Transverse colon (tissue), 4 donors: ENCODE measurements at regions not wholly inside any gene's neighbourhood (a gene's known extent, or its start where the extent isn't known, plus 50 kb on each side); places are given as distances from the start of the nearest gene placed in this dataset.

ENCODE experiments used
- DNase-seq: peaks from one replicate; pipeline ENCODE4 v3.0.0-alpha.2; 2019
- H3K27ac ChIP-seq, 4 donors: fragments of 200-600 bp; sonication (generic); 2 replicates each; pipeline ENCODE4 v1.5.1; 2016 to 2018; ENCODE audit warnings: inconsistent platforms in 4 of 4
- H3K27me3 ChIP-seq: fragments of 200-600 bp; sonication (generic); 2 replicates; pipeline ENCODE4 v1.5.1; 2017; ENCODE audit warnings: inconsistent platforms
- H3K36me3 ChIP-seq, 4 donors: fragments of 200-600 bp; sonication (generic); 2 replicates each; pipeline ENCODE4 v1.5.1; 2017 to 2019; ENCODE audit warnings: inconsistent platforms in 4 of 4
- H3K4me1 ChIP-seq, 4 donors: fragments of 200-600 bp; sonication (generic); 2 replicates each; pipeline ENCODE4 v1.5.1; 2017 to 2020; ENCODE audit warnings: inconsistent platforms in 4 of 4
- H3K4me3 ChIP-seq, 4 donors: fragments of 200-600 bp; sonication (generic); 1 replicate in 1 of 4; 2 replicates in 3 of 4; pipeline versions ENCODE4 v1.5.1 to v1.6.1; 2017 to 2019; ENCODE audit warnings: inconsistent platforms in 4 of 4
- H3K9me3 ChIP-seq, 2 donors: fragments of 200-600 bp; sonication (generic); 2 replicates each; pipeline ENCODE4 v1.5.1; 2017 to 2019; ENCODE audit warnings: inconsistent platforms in 2 of 2
- EP300 ChIP-seq: sonication (generic); formaldehyde crosslinking; IDR thresholded peaks from one replicate; pipeline ENCODE4 v1.6.1; 2017; ENCODE audit warnings: antibody characterized with exemption, low read depth
- POLR2A ChIP-seq: fragments of 450-650 bp; IDR thresholded peaks from one replicate; pipeline ENCODE4 v1.6.1; 2016; ENCODE audit warnings: antibody characterized with exemption, mild to moderate bottlenecking, moderate library complexity
- POLR2AphosphoS5 ChIP-seq, 3 donors: sonication (generic); formaldehyde crosslinking; IDR thresholded peaks; one replicate each; pipeline ENCODE4 v1.6.1; 2016; ENCODE audit warnings: antibody characterized with exemption in 3 of 3
- WGBS, 2 donors: methylation state at CpG; one replicate each; pipeline ENCODE4 v1.1.5; 2018; ENCODE audit warnings: low coverage in 1 of 2; 5-methylcytosine and 5-hydroxymethylcytosine counted together
- in situ Hi-C, 4 donors: fragments of 200-750 bp; cut with MboI; loops; one replicate each; pipeline versions ENCODE4 v1.15.0 to v1.15.1; 2017; ENCODE audit warnings: low sequenced_read_pairs in 3 of 4, low pct_ligation_motif_present in 1 of 4, low pct_unique_long_range_greater_than_20kb in 1 of 4
- intact Hi-C: fragments of 100-400 bp; cut with DNase I; formaldehyde crosslinking; loops from one replicate; pipeline ENCODE4 v1.15.1; 2023; ENCODE audit warnings: low total_unique reads
- TF ChIP-seq, protein P1 (sequence below), 5 experiments: fragments of 200-600 bp in 3 of 5; fragments of 450-650 bp in 2 of 5; sonication (generic) in 3 of 5; IDR thresholded peaks; 1 replicate in 2 of 5; 2 replicates in 3 of 5; pipeline ENCODE4 v1.5.1; 2016 to 2017; ENCODE audit warnings: antibody characterized with exemption in 5 of 5, inconsistent platforms in 3 of 5, mild to moderate bottlenecking in 2 of 5, moderate library complexity in 1 of 5

DNA sequence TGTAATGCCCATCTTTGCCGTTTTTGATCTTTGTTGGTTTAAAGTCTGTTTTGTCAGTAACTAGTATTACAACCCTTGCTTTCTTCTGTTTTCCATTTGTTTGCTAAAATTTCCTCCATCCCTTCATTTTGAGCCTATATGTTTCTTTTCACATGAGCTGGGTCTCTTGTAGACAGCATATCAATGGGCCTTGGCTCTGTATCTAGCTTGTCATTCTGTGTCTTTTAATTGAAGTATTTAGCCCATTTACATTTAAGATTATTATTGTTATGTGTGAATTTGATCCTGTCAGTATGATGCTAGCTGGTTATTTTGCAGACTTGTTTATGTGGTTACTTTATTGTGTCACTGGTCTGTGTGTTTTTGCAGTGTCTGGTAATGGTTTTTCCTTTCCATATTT, 913.2 kb downstream of the TRHDE start:
- H3K9me3 ChIP-seq: peaks cover 8 to 21% of the 10 kb centered on the region in 2 donors
- no peaks in the 10 kb centered on the region for H3K27me3 ChIP-seq
- 63 to 81% methylated on average over 1 of the region's 1 CpG for WGBS, 2 donors
- no peak for DNase-seq
- H3K4me3 ChIP-seq: no peak overlapping the region
- intact Hi-C loops: no loop called here
- no peaks in the 10 kb centered on the region for H3K4me1 ChIP-seq
- TF ChIP-seq, protein P1, sequence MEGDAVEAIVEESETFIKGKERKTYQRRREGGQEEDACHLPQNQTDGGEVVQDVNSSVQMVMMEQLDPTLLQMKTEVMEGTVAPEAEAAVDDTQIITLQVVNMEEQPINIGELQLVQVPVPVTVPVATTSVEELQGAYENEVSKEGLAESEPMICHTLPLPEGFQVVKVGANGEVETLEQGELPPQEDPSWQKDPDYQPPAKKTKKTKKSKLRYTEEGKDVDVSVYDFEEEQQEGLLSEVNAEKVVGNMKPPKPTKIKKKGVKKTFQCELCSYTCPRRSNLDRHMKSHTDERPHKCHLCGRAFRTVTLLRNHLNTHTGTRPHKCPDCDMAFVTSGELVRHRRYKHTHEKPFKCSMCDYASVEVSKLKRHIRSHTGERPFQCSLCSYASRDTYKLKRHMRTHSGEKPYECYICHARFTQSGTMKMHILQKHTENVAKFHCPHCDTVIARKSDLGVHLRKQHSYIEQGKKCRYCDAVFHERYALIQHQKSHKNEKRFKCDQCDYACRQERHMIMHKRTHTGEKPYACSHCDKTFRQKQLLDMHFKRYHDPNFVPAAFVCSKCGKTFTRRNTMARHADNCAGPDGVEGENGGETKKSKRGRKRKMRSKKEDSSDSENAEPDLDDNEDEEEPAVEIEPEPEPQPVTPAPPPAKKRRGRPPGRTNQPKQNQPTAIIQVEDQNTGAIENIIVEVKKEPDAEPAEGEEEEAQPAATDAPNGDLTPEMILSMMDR (IDR thresholded peaks at IDR 0.05): no peak
- no peak for TF ChIP-seq POLR2AphosphoS5 (IDR thresholded peaks at IDR 0.05)
- no peak for TF ChIP-seq POLR2A
- no peak for TF ChIP-seq EP300
- in situ Hi-C loops: no loop called here
- no peaks in the 10 kb centered on the region for H3K36me3 ChIP-seq
- H3K27ac ChIP-seq: no peak overlapping the region

DNA sequence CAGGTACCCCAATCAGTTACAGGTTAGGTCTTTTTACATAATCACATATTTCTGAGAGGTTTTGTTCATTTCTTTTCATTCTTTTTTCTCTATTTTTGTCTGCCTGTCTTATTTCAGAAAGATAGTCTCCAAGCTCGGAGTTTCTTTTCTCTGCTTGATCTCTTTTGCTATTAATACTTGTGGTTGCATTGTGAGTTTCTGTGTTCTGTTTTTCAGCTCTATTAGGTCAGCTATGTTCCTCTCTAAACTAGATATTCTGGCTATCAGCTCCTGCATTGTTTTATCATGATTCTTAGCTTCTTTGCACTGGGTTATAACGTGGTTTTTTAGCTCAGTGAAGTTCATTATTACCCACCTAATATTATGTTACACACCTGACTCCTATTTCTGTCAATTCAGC, 914.1 kb downstream of the TRHDE start:
- Histone ChIP-seq H3K4me1 (no peaks in the 10 kb centered on the region), H3K4me3 (no peak overlapping the region), H3K9me3 (peaks cover 8 to 21% of the 10 kb centered on the region in 2 donors), H3K27me3 (no peaks in the 10 kb centered on the region), H3K27ac (no peak overlapping the region), H3K36me3 (no peaks in the 10 kb centered on the region)
- intact Hi-C loops (no loop called here), in situ Hi-C loops (no loop called here)
- WGBS, 2 donors: 66 to 72% methylated on average over 2 of the region's 2 CpGs
- no peak for DNase-seq
- no peak for TF ChIP-seq POLR2A
- TF ChIP-seq EP300: no peak
- TF ChIP-seq, protein P1 (IDR thresholded peaks at IDR 0.05): no peak
- no peak for TF ChIP-seq POLR2AphosphoS5 (IDR thresholded peaks at IDR 0.05)

DNA sequence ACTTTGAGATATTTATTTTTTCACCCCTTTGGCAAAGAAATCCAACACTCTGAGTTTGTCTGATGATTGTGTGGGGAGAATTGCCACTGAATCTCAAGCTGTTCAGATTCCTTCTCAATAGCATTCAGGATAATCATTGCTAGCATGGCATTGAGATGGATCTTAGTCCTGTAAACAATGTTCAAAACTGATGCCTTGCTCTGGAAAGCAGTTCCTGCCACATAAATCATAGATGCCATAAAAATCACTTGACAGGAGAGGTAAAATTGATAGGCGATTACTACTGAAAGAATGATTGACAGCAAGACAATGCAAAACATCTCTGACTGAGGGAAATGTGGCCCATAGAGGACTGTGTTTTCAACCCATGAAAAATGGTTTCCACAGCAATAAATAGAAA, 915.6 kb downstream of the TRHDE start:
- TF ChIP-seq, protein P1 (IDR thresholded peaks at IDR 0.05): no peak
- no peak for TF ChIP-seq POLR2A
- TF ChIP-seq POLR2AphosphoS5 (IDR thresholded peaks at IDR 0.05): no peak
- no peak for TF ChIP-seq EP300
- no peak overlapping the region for H3K4me3 ChIP-seq
- H3K9me3 ChIP-seq: peaks cover 8 to 21% of the 10 kb centered on the region in 2 donors
- in situ Hi-C loops (no loop called here), intact Hi-C loops (no loop called here)
- H3K4me1 ChIP-seq: no peaks in the 10 kb centered on the region
- no peak for DNase-seq
- 67 to 76% methylated on average over 1 of the region's 1 CpG for WGBS, 2 donors
- H3K27me3 ChIP-seq: no peaks in the 10 kb centered on the region
- no peaks in the 10 kb centered on the region for H3K36me3 ChIP-seq
- H3K27ac ChIP-seq: no peak overlapping the region

DNA sequence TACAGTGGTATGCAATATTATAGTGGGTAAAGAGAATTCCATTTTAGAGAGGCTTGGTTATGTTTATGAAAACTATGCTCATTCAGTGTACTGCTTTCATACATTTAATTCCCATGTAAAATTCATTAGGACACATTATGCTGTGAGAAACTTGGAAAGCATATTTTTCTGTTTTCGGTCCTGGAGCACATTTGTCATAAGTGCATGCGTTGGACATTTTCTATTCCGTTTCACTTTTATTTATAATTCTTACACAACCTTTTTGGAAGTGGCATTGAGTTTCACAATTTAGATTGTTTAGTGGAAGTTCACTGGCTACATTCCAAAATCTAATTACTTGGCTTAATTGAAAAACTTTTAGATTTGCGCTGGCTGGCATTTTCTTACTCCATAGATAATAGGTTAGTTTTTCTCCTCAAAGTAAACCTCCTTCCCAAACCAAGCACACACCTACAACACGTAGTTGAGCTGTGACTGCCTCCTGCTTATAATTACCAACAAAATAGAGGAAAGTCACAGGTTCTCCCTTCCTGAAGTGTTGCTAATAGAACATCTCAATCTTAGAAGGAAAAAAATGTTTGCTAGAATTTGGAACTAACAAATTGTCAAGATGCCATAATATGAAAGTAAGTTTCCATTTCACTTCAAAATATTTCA, 938.5 kb downstream of the TRHDE start:
- H3K9me3 ChIP-seq: no peaks in the 10 kb centered on the region
- in situ Hi-C loops: no loop called here
- H3K27me3 ChIP-seq: no peaks in the 10 kb centered on the region
- no peaks in the 10 kb centered on the region for H3K36me3 ChIP-seq
- DNase-seq: no peak
- intact Hi-C loops: no loop called here
- WGBS, 2 donors: 75 to 80% methylated on average over 5 of the region's 5 CpGs
- TF ChIP-seq POLR2A: no peak
- TF ChIP-seq EP300: no peak
- TF ChIP-seq, protein P1 (IDR thresholded peaks at IDR 0.05): no peak
- no peak for TF ChIP-seq POLR2AphosphoS5 (IDR thresholded peaks at IDR 0.05)
- H3K4me1 ChIP-seq: no peaks in the 10 kb centered on the region
- no peak overlapping the region for H3K4me3 ChIP-seq
- no peak overlapping the region for H3K27ac ChIP-seq
